Inflammatory macrophage treated with lipopolysaccharide for 1 hour (primary cell): ENCODE measurements at regions not wholly inside any gene's neighbourhood (a gene's known extent, or its start where the extent isn't known, plus 50 kb on each side); places are given as distances from the start of the nearest gene placed in this dataset.
"Not testable (repeated sequence)": the region's sequence is repeated elsewhere in the genome, so short reads cannot be mapped to it uniquely, and the experiment has no call there.

Source experiments
- DNase-seq, 2 donors: peaks; one replicate each; pipeline ENCODE4 v3.0.0-alpha.2; 2020 to 2022

DNA sequence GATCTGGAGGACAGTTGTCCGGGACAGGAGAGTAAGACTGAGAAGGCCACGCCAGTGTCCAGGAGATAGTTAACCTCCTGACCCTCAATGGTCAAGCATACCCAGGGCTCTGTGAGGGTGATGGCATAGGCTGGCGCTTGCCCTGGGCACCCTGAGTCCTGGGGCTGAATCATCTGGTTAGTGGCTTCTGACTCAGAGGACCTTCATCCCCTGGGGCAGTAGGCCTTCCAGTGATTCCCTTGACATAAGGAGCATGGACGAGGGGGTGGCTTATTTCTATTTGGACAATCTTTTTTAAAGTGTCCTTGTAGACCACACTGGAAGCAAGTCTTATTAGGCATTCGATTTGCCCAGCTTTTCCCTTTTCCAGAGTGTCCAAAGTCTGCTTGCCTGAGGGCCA, 108.4 kb upstream of the SHISA3 start:
- not testable (repeated sequence) for DNase-seq

DNA sequence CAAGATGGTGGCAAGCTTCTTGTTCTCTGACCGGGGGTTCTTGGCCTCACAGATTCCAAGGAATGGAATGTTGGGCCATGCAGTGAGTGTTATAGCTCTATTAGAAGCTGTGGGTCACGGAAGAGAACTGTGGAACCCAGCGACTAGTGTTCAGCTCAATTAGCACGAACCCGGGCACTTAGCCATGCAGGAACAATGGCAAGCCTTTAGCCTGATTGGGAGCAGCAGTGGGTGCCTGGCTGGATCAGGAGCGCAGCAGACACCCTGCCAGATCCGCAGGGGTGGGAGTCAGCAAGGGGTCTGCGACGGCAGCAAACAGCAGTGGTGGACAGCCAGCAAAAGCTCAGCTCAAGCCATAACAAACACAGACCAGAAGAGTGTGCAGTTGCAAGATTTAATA, 105.1 kb upstream of the SHISA3 start:
- DNase-seq: not testable (repeated sequence)

DNA sequence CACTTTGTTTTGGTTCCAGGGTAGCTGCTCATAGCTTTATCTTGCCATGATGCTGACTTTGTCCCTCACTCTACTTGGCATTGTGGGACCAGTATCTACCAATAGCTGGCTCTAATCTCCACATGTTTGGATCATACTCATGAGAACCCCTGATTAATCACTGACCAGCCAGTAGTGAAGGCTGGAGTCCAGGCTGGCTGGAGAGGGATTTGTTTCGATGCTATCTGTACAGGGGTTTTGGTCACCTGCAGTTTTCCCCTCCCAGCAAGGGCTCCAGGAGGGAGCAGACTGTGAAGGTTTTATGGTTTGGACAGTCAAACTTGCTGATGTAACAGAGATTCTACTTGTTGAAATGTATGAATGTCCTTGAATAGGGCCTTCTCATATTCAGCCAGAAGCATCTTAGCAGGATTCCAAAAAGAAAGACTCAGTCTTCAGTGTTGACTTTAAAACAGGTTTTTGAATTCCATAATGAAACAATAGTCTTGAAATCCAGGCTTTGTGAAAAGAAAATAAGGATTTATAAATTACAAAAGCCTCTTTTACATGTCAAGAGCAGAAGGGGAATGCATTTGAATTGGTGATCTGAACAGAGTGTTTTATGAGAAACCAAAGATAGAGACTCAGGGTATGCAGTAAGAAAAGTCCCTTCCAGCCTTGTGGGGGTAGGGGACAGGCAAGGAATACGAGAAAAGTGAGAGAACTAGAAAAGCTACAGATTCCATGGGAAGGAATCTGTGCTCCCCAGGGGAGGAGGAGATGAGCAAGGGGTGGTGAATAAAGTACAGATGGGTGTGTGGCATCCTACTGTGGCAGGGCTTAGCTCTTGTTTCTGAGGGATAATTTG, 103.1 kb upstream of the SHISA3 start:
- no peak for DNase-seq

DNA sequence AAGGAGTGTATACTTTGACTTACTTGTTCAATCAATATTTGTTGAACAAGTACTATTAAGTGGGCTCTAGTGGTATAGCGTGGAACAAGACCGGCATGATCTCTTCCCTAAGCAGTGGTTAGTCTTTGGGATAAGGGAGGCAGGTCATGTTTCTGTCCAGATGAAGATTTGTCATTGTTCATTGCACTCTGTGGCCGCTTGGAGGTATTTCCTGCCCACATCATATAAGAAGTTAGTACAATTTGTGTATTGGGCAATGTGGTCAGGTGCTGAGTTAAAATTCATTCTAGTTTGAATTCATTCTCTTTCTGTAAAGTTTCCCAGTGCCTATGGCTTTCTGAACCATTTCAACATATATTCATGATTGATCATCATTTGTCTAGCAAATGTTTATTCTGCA, 101.1 kb upstream of the SHISA3 start:
- no peak for DNase-seq

DNA sequence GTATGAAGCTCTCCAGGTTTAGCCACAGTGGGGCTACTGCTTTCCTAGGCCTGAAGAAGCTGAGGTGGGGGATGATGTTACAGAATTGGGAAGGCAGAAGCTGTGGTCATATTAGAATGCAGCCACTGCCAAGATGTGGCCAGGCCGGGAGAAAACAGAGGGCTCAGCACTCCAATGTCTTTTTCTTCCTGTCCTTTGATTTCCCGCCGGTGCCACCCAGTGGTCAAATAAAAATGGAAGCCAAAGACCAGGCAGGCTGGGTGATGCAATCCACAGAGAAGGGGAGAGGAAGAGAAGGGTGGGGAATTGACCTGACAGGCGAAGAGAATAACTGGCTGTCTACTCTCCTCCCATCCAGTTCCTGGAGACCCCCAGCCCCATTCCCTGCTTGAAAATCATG, 94.9 kb upstream of the SHISA3 start:
- no peak for DNase-seq

DNA sequence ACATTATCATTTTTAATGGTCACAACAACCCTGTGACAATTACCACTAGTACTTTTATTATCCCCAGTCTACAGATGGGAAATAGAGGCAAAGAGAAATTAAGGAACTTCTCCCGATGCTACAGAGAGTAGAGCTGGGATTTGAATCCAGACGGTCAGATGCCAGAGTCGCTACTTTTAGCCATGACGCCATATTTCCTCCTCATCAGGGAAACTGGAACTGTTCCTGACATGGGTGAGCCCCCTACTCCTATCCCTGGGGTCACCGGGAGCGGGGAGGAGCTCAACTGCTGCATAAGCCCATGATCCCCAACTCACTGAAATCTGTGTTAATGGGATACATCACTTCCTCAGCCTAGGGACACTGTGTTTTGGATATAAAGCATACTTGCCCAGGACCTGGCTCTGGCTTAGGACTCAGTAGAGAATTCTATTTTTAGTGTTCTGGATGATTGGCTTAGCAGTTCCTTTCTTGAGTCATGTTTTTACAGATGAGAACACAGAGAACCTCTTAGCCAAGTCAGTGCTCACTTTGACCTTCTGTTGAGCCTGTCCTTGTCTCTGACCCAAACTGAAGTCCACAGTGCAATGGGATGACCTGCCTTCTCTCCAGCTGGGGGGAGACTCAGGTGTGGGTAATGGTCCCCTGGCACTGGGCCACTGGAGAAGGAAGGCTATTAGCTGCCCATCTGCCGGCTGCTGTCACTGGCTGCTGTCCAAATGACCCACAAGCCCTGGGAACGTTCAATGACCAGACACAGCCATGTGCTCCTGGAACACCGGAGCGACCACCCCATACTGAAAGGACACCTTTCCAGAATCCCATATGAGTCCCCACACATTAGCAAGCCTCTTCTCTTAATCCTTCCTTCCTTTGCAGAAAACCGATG, 90.8 kb upstream of the SHISA3 start:
- no peak for DNase-seq

DNA sequence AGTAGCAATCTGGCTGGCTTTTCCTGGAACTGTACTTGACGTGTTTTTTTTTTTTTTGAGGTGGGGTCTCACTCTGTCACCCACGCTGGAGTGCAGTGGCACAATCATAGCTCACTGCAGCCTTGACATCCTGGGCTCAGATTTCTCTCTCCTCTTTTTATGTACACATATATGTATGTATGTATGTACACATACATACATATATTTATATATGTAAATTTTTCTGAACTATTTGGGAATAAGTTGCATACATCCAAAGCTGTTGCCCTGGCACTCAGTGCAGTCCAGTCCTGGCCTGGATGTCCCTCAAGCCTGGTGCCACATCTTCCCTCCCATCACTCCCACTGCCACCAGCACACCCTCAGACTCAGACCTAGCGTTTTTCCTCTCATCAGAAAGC, 89.0 kb upstream of the SHISA3 start:
- DNase-seq: no peak

DNA sequence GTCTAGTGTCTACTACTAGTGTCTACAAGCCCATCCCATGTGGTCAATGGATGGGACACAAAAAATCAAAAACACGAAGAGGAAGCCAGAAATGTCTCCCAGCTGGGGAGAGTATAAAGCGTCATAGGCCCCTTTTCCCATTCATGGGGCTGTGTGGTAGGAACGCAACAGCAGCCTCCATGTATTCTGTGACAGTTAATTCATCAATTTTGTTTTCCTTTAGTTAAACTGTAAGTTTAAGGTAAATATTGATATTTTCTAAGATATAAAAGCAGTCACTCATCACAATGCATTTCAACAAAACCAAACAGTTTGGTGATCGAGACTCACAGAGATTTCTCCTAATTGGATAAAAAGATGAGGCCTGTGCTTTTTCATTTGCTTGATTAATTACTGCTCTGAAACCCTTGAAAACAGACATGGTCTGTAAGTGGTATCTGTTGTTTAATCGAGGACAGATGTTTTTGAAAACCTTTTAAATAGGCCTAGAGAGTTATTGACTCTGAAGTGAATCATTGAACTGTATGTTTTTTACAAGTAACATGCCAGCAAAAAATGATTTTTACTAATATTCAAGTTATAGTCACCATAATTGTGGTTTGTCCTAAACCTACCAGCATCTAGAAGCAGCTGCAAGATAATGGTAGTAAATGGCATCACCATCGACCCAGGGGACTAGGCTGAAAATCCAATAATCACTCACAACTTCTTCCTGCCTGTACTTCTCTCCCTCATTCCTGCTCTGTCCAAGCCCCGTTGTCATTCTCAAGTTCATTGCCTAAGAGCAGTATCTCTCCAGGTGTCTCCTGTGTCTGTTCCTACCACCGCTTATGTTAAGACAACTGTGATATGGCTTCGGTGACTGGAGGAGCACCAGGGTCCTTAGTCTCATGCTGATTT, 87.7 kb upstream of the SHISA3 start:
- no peak for DNase-seq

DNA sequence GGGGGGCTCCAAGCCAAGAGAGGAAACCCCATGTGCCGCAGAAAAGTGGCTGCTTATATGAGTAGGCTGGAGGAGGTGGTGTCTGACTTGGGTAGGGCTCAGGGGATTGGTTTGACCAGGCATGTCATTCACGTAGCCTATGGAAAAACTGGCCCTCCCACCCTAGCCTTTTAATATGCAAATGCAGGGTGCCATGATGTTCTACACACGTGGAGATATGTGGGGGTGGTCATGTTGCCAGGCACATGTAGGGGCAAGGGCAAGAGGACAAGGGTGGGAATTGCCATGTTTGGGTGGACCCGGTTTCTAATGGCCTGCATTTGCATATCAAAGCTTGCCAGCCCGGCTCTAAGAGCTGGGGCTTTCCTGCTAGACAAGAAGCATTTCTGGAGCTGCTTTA, 86.9 kb upstream of the SHISA3 start:
- DNase-seq: no peak

DNA sequence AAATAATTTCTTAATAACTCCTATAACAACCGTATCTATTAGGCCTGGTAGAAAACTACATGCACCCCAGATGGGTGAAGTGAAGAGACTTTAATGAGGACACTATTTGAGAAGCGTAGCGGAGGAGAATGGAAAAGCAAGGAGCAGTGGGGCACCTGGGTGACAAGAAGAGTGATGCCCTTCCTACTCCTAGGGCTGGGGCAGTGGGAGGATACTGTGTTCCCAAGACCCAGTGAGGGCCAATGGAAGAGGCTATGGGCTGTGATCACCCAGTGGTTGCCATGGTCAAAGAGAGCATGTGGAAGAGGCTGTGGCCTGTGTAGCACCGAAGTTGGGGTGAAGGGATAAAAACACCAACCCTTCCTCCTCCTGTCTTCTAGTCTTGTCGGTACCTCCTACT, 86.5 kb upstream of the SHISA3 start:
- no peak for DNase-seq

DNA sequence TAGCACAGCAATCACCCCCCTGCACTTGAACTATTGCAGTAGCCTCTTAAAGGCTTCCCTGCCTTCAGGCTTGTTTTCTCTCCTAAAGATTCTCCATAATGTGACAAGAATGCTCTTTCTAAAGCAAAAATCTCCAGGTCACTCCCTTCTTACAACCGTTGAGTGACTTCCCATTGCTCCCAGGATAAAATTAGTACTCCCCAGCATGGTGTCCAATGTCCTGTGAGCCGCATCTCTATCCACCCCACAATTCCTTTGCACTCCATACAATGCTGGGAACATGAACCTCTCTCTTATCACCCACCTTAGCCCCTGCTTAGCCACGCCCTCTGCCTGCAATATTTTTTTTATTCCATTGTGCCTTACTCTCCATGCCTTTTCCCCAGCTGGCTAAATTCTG, 85.7 kb upstream of the SHISA3 start:
- DNase-seq: no peak

DNA sequence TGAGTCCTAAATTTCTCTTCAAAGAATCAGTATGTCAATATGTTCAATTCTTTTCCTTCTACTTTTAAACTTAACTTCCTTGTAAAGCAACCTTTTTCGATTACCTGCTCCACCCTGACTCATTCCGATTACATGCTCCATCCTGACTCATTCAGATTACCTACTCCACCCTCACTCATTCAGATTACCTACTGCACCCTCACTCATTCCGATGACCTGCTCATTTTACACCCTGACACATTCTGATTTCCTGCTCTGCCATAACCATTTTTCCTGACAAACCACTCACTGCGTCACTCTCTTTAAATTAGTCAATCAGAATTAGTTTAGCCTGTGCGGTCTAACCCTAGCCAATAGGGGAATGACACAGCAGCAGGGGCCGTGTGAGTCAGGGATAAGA, 83.9 kb upstream of the SHISA3 start:
- DNase-seq: not testable (repeated sequence)

DNA sequence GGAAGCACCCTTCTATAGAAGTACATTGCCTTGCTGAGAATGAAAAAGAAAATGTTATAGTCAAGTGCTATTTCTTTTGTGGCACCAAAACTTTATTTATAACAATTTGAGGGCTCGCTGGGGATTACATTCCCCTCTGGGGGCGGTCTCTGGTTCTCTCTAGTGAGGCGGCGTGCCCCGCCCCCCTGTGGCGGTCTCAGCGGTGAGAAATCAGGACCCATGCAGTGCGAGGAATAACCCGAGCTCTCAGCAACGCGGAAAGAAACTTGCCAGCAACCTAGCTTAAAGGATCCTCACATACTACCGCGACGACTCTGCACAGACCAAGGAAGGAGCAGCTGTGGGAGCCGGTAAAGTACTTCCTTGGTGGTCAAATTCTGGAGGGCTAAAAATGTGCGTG, 83.4 kb upstream of the SHISA3 start:
- no peak for DNase-seq

DNA sequence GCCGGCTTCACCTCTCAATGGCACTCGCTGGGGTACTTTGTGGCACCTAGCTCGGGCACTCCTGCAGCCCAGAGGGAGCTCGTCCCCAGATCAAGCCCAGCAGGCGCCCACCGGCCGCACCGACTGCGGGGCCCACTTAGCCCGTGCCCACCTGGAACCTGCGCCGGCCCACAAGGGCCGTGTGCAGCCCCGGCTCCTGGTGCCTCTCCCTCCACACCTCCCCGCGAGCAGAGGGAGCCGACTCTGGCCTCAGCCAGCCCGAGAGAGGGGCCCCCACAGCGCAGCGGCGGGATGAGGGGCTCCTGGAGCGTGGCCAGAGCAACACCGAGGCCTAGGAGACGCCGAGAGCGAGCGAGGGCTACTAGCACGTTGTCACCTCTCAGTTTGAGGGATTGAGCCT, 82.1 kb upstream of the SHISA3 start:
- DNase-seq: no peak

DNA sequence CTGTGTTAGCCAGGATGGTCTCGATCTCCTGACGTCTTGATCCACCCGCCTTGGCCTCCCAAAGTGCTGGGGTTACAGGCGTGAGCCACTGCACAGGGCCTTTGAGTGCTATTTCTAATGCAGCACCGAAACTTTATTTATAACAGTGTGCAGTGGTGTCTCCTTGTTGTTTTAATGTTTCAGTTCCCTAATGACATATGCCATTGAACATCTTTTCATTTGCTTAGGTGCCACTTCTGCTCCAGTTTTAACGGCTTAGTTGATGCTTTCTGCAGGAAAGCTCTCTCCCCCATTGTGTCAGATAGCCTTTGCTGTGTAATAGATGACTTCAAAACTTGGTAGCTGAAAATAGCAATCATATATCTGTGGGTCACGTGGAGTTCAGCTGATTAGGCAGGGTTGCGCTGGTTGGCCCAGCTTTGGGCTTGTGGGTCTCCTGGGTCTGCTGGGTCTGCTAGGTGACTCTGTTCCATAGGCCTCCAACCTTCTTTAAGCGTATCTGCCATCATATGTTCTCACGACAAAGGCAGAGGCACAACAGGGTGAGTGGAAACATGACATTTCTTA, 76.4 kb upstream of the SHISA3 start:
- DNase-seq: no peak

DNA sequence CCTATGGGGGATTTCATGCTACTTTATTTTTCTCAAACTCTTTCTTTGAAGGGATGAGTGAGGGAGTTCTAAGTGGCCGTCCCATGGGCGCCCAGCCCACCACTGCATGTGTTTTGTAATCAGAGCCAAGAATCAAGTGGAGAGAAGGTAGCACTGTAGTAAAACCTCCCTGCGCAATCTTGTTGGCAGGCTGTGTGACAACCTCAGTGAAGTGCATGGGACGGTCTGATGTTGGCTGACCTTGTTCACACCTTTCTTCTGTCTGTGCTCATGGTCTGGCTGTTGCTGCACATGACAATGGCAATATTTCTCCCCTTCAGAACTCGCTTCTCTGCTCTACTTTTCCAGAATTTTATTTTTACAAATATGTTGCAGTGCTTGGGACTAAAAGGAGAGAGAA, 71.2 kb upstream of the SHISA3 start:
- no peak for DNase-seq

DNA sequence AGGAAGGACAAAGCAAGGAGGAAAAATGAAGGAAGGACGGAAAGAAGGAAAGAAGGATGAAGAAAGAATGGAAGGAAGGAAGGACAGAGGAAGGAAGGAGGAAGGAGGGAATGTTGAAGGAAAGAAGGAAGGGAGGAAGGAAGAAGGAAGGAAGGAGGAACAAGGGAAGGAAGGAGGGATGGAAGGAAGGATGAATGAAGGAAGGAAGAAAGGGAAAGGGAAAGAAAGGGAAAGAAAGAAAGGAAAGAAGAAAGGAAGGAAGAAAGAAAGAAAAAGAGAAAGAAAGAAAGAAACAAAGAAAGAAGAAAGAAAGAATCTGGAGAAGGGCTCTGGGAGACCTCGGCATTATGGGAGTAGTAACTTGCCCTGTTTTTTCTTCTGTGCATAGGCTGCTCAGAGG, 70.8 kb upstream of the SHISA3 start:
- DNase-seq: no peak

DNA sequence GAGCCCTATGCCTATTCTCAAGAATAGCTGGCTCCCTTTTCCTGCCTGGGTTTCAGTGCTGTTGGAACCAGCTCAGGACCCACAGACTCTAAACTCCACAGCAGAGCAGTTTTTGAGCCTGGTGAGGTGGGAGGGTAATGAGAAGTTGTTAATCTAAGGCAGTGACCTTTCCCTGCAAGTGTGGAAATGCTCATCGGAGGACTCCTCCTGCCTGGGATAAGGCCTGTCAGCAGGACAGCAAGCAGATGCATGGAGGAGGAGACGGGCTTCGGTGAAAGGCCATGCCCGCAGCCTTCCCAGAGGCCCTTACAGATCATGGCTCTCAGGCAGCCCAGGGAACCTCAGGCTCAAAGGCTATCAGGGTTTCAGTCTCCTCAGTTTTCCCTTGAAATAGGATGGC, 70.0 kb upstream of the SHISA3 start:
- DNase-seq: no peak

DNA sequence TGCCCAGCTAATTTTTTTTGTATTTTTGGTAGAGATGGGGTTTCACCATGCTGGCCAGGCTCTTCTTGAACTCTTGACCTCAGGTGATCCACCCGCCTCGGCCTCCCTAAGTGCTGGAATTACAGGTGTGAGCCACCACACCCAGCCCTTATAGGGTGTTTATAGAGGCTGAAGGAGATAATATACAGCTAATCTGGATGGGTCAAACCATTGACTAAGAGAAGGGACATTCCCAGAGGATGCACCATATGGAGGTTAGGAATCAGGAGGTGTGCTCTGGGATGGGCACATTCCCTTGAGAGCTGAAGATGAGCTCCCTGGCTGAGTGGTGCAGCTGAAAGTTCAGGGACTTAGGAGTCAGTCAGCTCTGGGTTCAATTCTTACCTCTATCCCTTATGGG, 68.3 kb upstream of the SHISA3 start:
- DNase-seq: no peak

DNA sequence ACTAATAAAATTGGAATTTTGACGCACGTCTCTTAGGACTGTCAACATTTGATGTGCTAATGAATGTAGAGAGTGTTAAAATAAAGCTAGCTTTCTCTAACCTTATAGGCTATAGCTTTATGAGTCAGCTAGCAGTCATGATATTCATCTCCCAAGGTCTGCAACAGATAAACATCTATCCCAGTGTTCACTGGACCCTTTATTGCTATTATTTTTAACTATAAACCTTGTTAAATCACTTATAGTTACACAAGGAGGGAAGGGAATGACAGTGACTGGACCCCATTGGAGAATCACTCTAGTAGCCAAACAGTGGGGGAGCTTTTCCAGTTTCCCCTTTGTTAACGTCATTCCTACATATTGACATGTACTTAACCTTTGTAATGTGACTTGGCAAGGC, 67.9 kb upstream of the SHISA3 start:
- no peak for DNase-seq

DNA sequence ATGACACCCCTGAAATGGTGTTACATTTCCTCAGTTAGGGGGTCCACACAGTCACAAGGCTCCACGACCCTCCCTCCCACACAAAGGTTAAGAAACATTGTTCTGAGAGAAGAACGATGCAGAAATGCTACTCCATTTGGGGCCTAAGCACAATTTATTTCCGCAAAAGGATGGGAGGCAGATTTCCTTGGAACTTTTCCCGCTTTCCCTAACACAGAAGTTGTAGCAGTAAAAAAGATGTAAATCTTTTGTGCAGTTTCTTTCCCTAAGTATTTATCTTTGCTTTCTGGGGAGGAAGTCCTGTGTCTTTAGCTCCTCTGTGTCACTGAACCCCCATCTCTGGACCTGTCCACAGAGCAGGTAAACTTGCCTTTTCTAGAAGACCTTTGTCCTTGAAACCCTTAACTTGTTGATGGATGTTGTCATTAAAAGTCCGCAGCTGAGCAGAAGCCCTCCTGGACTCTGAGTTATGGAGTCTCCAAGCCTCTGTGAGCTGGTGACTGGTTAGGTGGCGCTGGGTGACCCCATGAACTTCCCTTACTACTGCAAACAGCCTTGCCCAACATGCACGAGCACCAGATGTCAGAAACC, 67.2 kb upstream of the SHISA3 start:
- DNase-seq: no peak

DNA sequence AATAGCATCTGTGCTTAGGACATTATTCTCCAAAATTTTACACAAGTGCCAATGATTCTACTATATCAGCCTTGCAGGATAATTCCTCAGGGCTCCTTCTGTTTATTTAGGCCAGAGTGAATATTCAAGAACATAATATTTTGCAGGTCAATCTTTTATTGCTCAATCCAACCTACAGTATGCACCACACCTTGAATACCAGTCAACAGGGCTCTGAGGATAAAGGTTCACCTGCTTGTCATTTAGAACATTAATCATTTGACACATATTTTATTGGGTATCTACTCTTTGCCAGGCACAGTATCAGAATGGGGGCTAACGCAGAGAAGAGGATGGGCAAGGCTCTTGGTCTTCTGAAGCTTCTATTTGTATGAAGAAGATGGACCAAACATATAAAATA, 66.2 kb upstream of the SHISA3 start:
- no peak for DNase-seq
